B cell (primary cell): ENCODE measurements at regions not wholly inside any gene's neighbourhood (a gene's known extent, or its start where the extent isn't known, plus 50 kb on each side); places are given as distances from the start of the nearest gene placed in this dataset.

ENCODE experiments used
- EZH2 ChIP-seq: IDR thresholded peaks from 2 replicates; pipeline ENCODE4 v1.6.1; 2012; ENCODE audit warnings: borderline replicate concordance, low read depth, mild to moderate bottlenecking, moderate library complexity, low read length; ENCODE audit not compliant: insufficient read depth, poor library complexity, severe bottlenecking
- TF ChIP-seq, protein P1 (sequence below): fragments of 200-600 bp; IDR thresholded peaks from one replicate; pipeline ENCODE4 v1.8.0; 2022; ENCODE audit warnings: antibody characterized with exemption, mild to moderate bottlenecking

DNA sequence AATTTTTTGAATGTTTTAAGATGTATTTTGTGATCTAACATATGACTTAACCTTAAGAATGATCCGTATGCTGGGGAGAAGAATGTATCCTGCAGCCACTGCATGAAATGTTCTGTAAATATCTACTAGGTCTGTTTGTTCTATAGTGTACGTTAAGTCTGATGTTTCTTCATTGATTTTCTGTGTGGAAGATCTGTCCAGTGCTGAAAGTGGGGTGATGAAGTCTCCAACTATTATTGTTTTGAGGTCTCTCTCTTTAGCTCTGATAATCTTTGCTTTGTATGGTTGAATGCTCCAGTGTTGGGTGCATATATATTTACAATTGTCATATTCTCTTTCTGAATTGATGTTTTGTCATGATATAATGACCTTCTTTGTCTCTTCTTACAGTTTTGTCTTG is 82.5 kb upstream of the LHCGR start:
- TF ChIP-seq, protein P1, sequence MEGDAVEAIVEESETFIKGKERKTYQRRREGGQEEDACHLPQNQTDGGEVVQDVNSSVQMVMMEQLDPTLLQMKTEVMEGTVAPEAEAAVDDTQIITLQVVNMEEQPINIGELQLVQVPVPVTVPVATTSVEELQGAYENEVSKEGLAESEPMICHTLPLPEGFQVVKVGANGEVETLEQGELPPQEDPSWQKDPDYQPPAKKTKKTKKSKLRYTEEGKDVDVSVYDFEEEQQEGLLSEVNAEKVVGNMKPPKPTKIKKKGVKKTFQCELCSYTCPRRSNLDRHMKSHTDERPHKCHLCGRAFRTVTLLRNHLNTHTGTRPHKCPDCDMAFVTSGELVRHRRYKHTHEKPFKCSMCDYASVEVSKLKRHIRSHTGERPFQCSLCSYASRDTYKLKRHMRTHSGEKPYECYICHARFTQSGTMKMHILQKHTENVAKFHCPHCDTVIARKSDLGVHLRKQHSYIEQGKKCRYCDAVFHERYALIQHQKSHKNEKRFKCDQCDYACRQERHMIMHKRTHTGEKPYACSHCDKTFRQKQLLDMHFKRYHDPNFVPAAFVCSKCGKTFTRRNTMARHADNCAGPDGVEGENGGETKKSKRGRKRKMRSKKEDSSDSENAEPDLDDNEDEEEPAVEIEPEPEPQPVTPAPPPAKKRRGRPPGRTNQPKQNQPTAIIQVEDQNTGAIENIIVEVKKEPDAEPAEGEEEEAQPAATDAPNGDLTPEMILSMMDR: no peak
- no peak for TF ChIP-seq EZH2
